GM19043 (cell line): ENCODE measurements at regions not wholly inside any gene's neighbourhood (a gene's known extent, or its start where the extent isn't known, plus 50 kb on each side); places are given as distances from the start of the nearest gene placed in this dataset.
"Not testable (repeated sequence)": the region's sequence is repeated elsewhere in the genome, so short reads cannot be mapped to it uniquely, and the experiment has no call there.

ENCODE experiments used
- ATAC-seq: cut with Tn5 transposase; IDR thresholded peaks from one replicate; pipeline ENCODE4 v1.9.1; 2021; ENCODE audit warnings: low read depth; ENCODE audit not compliant: unreplicated experiment

GRCh38 chr3:68676136-68676535, 256.2 kb downstream of the TAFA4 start:
- ATAC-seq: no peak

GRCh38 chr3:68667346-68667745, 265.0 kb downstream of the TAFA4 start:
- ATAC-seq: no peak

- no peak for ATAC-seq
Measured at GRCh38 chr3:68666429-68667136, 265.8 kb downstream of the TAFA4 start.

GRCh38 chr3:68664276-68664675, 268.1 kb downstream of the TAFA4 start:
- no peak for ATAC-seq

GRCh38 chr3:68662176-68662575, 270.2 kb downstream of the TAFA4 start:
- ATAC-seq: no peak

- not testable (repeated sequence) for ATAC-seq
Measured at GRCh38 chr3:68650657-68651056, 281.7 kb downstream of the TAFA4 start.

- ATAC-seq: no peak
Measured at GRCh38 chr3:68648494-68648893, 283.9 kb downstream of the TAFA4 start.

- ATAC-seq: no peak
Measured at GRCh38 chr3:68631850-68632545, 300.3 kb downstream of the TAFA4 start.

GRCh38 chr3:68620211-68620610, 312.1 kb downstream of the TAFA4 start:
- no peak for ATAC-seq

- no peak for ATAC-seq
Measured at GRCh38 chr3:68614087-68614486, 318.3 kb downstream of the TAFA4 start.

GRCh38 chr3:68571321-68571720, 361.0 kb downstream of the TAFA4 start:
- no peak for ATAC-seq

GRCh38 chr3:68560728-68561127, 371.6 kb downstream of the TAFA4 start:
- ATAC-seq: no peak

GRCh38 chr3:68535782-68536181, 396.6 kb downstream of the TAFA4 start:
- no peak for ATAC-seq

- ATAC-seq: no peak
Measured at GRCh38 chr3:68523330-68523729, 409.0 kb downstream of the TAFA4 start.

- no peak for ATAC-seq
Measured at GRCh38 chr3:68515237-68515636, 417.1 kb downstream of the TAFA4 start.

- ATAC-seq: no peak
Measured at GRCh38 chr3:68504201-68504600, 428.1 kb downstream of the TAFA4 start.

GRCh38 chr3:68485845-68486244, 446.5 kb downstream of the TAFA4 start:
- ATAC-seq: not testable (repeated sequence)

- no peak for ATAC-seq
Measured at GRCh38 chr3:68485051-68485450, 447.3 kb downstream of the TAFA4 start.

- no peak for ATAC-seq
Measured at GRCh38 chr3:68483601-68484000, 448.7 kb downstream of the TAFA4 start.

- no peak for ATAC-seq
Measured at GRCh38 chr3:68483041-68483440, 449.3 kb downstream of the TAFA4 start.

GRCh38 chr3:68482565-68482964, 449.8 kb downstream of the TAFA4 start:
- no peak for ATAC-seq

GRCh38 chr3:68479779-68480178, 452.6 kb downstream of the TAFA4 start:
- ATAC-seq: no peak
